Liver (tissue), 8 donors: ENCODE measurements at regions not wholly inside any gene's neighbourhood (a gene's known extent, or its start where the extent isn't known, plus 50 kb on each side); places are given as distances from the start of the nearest gene placed in this dataset.

Source experiments
- DNase-seq: peaks from one replicate; pipeline ENCODE4 v3.0.0-alpha.2; 2017; ENCODE audit warnings: low spot score
- H3K27ac ChIP-seq, 2 donors: one replicate each; pipeline ENCODE4 v1.7.0; 2013; ENCODE audit warnings: inconsistent platforms in 2 of 2, low read length in 2 of 2, control low read depth in 1 of 2, low read depth in 1 of 2, mild to moderate bottlenecking in 1 of 2
- H3K27me3 ChIP-seq, 4 donors: one replicate each; pipeline versions ENCODE4 v1.6.1 to v1.7.0; 2013; ENCODE audit warnings: low read length in 3 of 4, inconsistent platforms in 1 of 4, mild to moderate bottlenecking in 1 of 4, moderate library complexity in 1 of 4; ENCODE audit not compliant: control insufficient read depth in 4 of 4, insufficient read depth in 4 of 4
- H3K36me3 ChIP-seq, 4 donors: one replicate each; pipeline versions ENCODE4 v1.6.1 to v1.7.0; 2013; ENCODE audit warnings: low read length in 3 of 4, mild to moderate bottlenecking in 3 of 4, low read depth in 1 of 4, moderate library complexity in 1 of 4; ENCODE audit not compliant: control insufficient read depth in 4 of 4, insufficient read depth in 3 of 4
- H3K4me1 ChIP-seq, 4 donors: one replicate each; pipeline versions ENCODE4 v1.6.1 to v1.7.0; 2013; ENCODE audit warnings: low read length in 3 of 4, mild to moderate bottlenecking in 3 of 4, moderate library complexity in 1 of 4; ENCODE audit not compliant: control insufficient read depth in 4 of 4, insufficient read depth in 4 of 4
- H3K4me3 ChIP-seq, 3 donors: one replicate each; pipeline versions ENCODE4 v1.6.1 to v1.7.0; 2013; ENCODE audit warnings: low read length in 3 of 3, control low read depth in 1 of 3, low read depth in 1 of 3, mild to moderate bottlenecking in 1 of 3
- H3K9ac ChIP-seq, 2 donors: one replicate each; pipeline ENCODE4 v1.7.0; 2013; ENCODE audit warnings: low read length in 2 of 2, mild to moderate bottlenecking in 2 of 2, moderate library complexity in 2 of 2, control low read depth in 1 of 2, low read depth in 1 of 2
- H3K9me3 ChIP-seq, 4 donors: one replicate each; pipeline versions ENCODE4 v1.6.1 to v1.7.0; 2013; ENCODE audit warnings: low read length in 3 of 4; ENCODE audit not compliant: control insufficient read depth in 4 of 4
- EGR1 ChIP-seq, 2 donors: IDR thresholded peaks; 2 replicates each; pipeline ENCODE4 v1.6.1; 2016 to 2018; ENCODE audit warnings: antibody characterized with exemption in 2 of 2, low read depth in 2 of 2
- FOXA1 ChIP-seq: IDR thresholded peaks from 2 replicates; pipeline ENCODE4 v1.6.1; 2016; ENCODE audit warnings: antibody characterized with exemption
- FOXA2 ChIP-seq: IDR thresholded peaks from 2 replicates; pipeline ENCODE4 v1.6.1; 2016; ENCODE audit warnings: antibody characterized with exemption
- GABPA ChIP-seq, 2 donors: IDR thresholded peaks in 1 of 2; conservative IDR thresholded peaks in 1 of 2; 2 replicates each; pipeline ENCODE4 v1.6.1; 2016; ENCODE audit warnings: antibody characterized with exemption in 2 of 2, mild to moderate bottlenecking in 1 of 2, moderate library complexity in 1 of 2
- HNF4A ChIP-seq, 2 donors: conservative IDR thresholded peaks; 2 replicates each; pipeline ENCODE4 v1.6.1; 2016; ENCODE audit warnings: antibody characterized with exemption in 2 of 2, mild to moderate bottlenecking in 2 of 2
- HNF4G ChIP-seq: IDR thresholded peaks from 2 replicates; pipeline ENCODE4 v1.6.1; 2016; ENCODE audit warnings: antibody characterized with exemption
- JUND ChIP-seq, 2 donors: IDR thresholded peaks; 2 replicates each; pipeline ENCODE4 v1.6.1; 2016; ENCODE audit warnings: antibody characterized with exemption in 2 of 2
- MAX ChIP-seq: IDR thresholded peaks from 2 replicates; pipeline ENCODE4 v1.6.1; 2016; ENCODE audit warnings: antibody characterized with exemption
- NR2F2 ChIP-seq: IDR thresholded peaks from 2 replicates; pipeline ENCODE4 v1.6.1; 2016; ENCODE audit warnings: antibody characterized with exemption
- RAD21 ChIP-seq, 2 donors: IDR thresholded peaks; 2 replicates each; pipeline ENCODE4 v1.6.1; 2016; ENCODE audit warnings: antibody characterized with exemption in 2 of 2, mild to moderate bottlenecking in 2 of 2
- RXRA ChIP-seq, 2 donors: IDR thresholded peaks; 2 replicates each; pipeline ENCODE4 v1.6.1; 2017 to 2018; ENCODE audit warnings: antibody characterized with exemption in 2 of 2, mild to moderate bottlenecking in 1 of 2
- SP1 ChIP-seq: IDR thresholded peaks from 2 replicates; pipeline ENCODE4 v1.6.1; 2018; ENCODE audit warnings: antibody characterized with exemption, mild to moderate bottlenecking
- TAF1 ChIP-seq: conservative IDR thresholded peaks from 2 replicates; pipeline ENCODE4 v1.6.1; 2016; ENCODE audit warnings: antibody characterized with exemption, mild to moderate bottlenecking
- YY1 ChIP-seq: IDR thresholded peaks from 2 replicates; pipeline ENCODE4 v1.6.1; 2016; ENCODE audit warnings: antibody characterized with exemption, mild to moderate bottlenecking
- WGBS: extraction: QIAGEN DNeasy Blood & Tissue Kit; methylation state at CpG from one replicate; pipeline ENCODE4 v1.1.7; 2013; 5-methylcytosine and 5-hydroxymethylcytosine counted together
- TF ChIP-seq, protein P1 (sequence below): IDR thresholded peaks from 2 replicates; pipeline ENCODE4 v1.6.1; 2016; ENCODE audit warnings: antibody characterized with exemption
- TF ChIP-seq, protein P2 (sequence below): IDR thresholded peaks from 2 replicates; pipeline ENCODE4 v1.6.1; 2016; ENCODE audit warnings: antibody characterized with exemption, mild to moderate bottlenecking
- TF ChIP-seq, protein P3 (sequence below): IDR thresholded peaks from 2 replicates; pipeline ENCODE4 v1.6.1; 2016; ENCODE audit warnings: antibody characterized with exemption
- TF ChIP-seq, protein P4 (sequence below): fragments of 150-350 bp; IDR thresholded peaks from 2 replicates; pipeline ENCODE4 v1.5.1; 2017; ENCODE audit warnings: improper control_type of control experiment, low read depth, low read length; ENCODE audit not compliant: missing input control
- donor health status: healthy.
- donor health status: healthy.
- donor health status: healthy.
- donor health status: healthy.
- donor health status: healthy.

GRCh38 chr16:6926341-6926740, 406.3 kb upstream of the RBFOX1 start:
- no peak overlapping the region for H3K4me3 ChIP-seq
- 36% methylated on average over 6 of the region's 6 CpGs for WGBS
- no peak for TF ChIP-seq JUND (IDR thresholded peaks at IDR 0.05)
- TF ChIP-seq GABPA (IDR thresholded peaks at IDR 0.05 in 1 of 2, conservative IDR thresholded peaks at IDR 0.05 in 1 of 2) = no peak
- peaks cover 0 to 2% (median under 1%) of the 10 kb centered on the region in 4 donors for H3K9me3 ChIP-seq
- DNase-seq = no peak
- H3K9ac ChIP-seq = no peak overlapping the region
- H3K4me1 ChIP-seq = no peaks in the 10 kb centered on the region
- no peak overlapping the region for H3K27ac ChIP-seq
- no peaks in the 10 kb centered on the region for H3K36me3 ChIP-seq
- H3K27me3 ChIP-seq = no peaks in the 10 kb centered on the region

GRCh38 chr16:6918646-6919045, 414.0 kb upstream of the RBFOX1 start:
- no peaks in the 10 kb centered on the region for H3K27me3 ChIP-seq
- no peak overlapping the region for H3K9ac ChIP-seq
- no peak for DNase-seq
- 82% methylated on average over 7 of the region's 7 CpGs for WGBS
- no peaks in the 10 kb centered on the region for H3K36me3 ChIP-seq
- H3K4me1 ChIP-seq = no peaks in the 10 kb centered on the region
- H3K27ac ChIP-seq = no peak overlapping the region
- TF ChIP-seq SP1 (no peak), GABPA (IDR thresholded peaks at IDR 0.05 in 1 of 2, conservative IDR thresholded peaks at IDR 0.05 in 1 of 2) (no peak), YY1 (no peak), FOXA1 (no peak), TAF1 (no peak), EGR1 (IDR thresholded peaks at IDR 0.05; ENCODE audit: low read depth in 2 of 2) (no peak), NR2F2 (no peak), JUND (IDR thresholded peaks at IDR 0.05) (no peak), MAX (no peak), FOXA2 (no peak), HNF4G (no peak), RXRA (IDR thresholded peaks at IDR 0.05) (no peak), RAD21 (IDR thresholded peaks at IDR 0.05) (no peak), HNF4A (conservative IDR thresholded peaks at IDR 0.05) (no peak)
- TF ChIP-seq, protein P1, sequence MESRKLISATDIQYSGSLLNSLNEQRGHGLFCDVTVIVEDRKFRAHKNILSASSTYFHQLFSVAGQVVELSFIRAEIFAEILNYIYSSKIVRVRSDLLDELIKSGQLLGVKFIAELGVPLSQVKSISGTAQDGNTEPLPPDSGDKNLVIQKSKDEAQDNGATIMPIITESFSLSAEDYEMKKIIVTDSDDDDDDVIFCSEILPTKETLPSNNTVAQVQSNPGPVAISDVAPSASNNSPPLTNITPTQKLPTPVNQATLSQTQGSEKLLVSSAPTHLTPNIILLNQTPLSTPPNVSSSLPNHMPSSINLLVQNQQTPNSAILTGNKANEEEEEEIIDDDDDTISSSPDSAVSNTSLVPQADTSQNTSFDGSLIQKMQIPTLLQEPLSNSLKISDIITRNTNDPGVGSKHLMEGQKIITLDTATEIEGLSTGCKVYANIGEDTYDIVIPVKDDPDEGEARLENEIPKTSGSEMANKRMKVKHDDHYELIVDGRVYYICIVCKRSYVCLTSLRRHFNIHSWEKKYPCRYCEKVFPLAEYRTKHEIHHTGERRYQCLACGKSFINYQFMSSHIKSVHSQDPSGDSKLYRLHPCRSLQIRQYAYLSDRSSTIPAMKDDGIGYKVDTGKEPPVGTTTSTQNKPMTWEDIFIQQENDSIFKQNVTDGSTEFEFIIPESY = no peak
- TF ChIP-seq, protein P2, sequence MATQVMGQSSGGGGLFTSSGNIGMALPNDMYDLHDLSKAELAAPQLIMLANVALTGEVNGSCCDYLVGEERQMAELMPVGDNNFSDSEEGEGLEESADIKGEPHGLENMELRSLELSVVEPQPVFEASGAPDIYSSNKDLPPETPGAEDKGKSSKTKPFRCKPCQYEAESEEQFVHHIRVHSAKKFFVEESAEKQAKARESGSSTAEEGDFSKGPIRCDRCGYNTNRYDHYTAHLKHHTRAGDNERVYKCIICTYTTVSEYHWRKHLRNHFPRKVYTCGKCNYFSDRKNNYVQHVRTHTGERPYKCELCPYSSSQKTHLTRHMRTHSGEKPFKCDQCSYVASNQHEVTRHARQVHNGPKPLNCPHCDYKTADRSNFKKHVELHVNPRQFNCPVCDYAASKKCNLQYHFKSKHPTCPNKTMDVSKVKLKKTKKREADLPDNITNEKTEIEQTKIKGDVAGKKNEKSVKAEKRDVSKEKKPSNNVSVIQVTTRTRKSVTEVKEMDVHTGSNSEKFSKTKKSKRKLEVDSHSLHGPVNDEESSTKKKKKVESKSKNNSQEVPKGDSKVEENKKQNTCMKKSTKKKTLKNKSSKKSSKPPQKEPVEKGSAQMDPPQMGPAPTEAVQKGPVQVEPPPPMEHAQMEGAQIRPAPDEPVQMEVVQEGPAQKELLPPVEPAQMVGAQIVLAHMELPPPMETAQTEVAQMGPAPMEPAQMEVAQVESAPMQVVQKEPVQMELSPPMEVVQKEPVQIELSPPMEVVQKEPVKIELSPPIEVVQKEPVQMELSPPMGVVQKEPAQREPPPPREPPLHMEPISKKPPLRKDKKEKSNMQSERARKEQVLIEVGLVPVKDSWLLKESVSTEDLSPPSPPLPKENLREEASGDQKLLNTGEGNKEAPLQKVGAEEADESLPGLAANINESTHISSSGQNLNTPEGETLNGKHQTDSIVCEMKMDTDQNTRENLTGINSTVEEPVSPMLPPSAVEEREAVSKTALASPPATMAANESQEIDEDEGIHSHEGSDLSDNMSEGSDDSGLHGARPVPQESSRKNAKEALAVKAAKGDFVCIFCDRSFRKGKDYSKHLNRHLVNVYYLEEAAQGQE = no peak
- TF ChIP-seq, protein P3, sequence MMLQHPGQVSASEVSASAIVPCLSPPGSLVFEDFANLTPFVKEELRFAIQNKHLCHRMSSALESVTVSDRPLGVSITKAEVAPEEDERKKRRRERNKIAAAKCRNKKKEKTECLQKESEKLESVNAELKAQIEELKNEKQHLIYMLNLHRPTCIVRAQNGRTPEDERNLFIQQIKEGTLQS = no peak
- TF ChIP-seq, protein P4, sequence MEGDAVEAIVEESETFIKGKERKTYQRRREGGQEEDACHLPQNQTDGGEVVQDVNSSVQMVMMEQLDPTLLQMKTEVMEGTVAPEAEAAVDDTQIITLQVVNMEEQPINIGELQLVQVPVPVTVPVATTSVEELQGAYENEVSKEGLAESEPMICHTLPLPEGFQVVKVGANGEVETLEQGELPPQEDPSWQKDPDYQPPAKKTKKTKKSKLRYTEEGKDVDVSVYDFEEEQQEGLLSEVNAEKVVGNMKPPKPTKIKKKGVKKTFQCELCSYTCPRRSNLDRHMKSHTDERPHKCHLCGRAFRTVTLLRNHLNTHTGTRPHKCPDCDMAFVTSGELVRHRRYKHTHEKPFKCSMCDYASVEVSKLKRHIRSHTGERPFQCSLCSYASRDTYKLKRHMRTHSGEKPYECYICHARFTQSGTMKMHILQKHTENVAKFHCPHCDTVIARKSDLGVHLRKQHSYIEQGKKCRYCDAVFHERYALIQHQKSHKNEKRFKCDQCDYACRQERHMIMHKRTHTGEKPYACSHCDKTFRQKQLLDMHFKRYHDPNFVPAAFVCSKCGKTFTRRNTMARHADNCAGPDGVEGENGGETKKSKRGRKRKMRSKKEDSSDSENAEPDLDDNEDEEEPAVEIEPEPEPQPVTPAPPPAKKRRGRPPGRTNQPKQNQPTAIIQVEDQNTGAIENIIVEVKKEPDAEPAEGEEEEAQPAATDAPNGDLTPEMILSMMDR = no peak
- H3K4me3 ChIP-seq = no peak overlapping the region
- H3K9me3 ChIP-seq = no peaks in the 10 kb centered on the region
